GM12878 (cell line): ENCODE measurements at regions not wholly inside any gene's neighbourhood (a gene's known extent, or its start where the extent isn't known, plus 50 kb on each side); places are given as distances from the start of the nearest gene placed in this dataset.

Source experiments
- ATAC-seq: fragments of 200-7000 bp; cut with Tn5 transposase; 3 replicates; pipeline ENCODE4 v1.9.1; 2020; ENCODE audit warnings: mild to moderate bottlenecking, moderate library complexity
- BruUV-seq: library from RNA; stranded (reverse); fragments of 400-500 nt; replicated peaks from 2 replicates; lab custom pipeline; 2021; lab: Mats Ljungman, UMichigan
- CTCF ChIA-PET: fragments of 300-600 bp; sonication (Branson Sonifier 250); formaldehyde crosslinking; extraction: SDS; loops from one replicate; lab custom pipeline; 2021; ENCODE audit warnings: inconsistent platforms; lab: Yijun Ruan, JAX
- POLR2A ChIA-PET: fragments of 350-600 bp; formaldehyde crosslinking; extraction: SDS; loops from one replicate; lab custom pipeline; 2021; ENCODE audit warnings: inconsistent platforms; lab: Charles Lee
- RAD21 ChIA-PET: fragments of 300-600 bp; sonication (Branson Sonifier 250); formaldehyde crosslinking; loops from one replicate; lab custom pipeline; 2023; ENCODE audit warnings: antibody characterized with exemption; ENCODE audit not compliant: unreplicated experiment; lab: Charles Lee
- SMC1A ChIA-PET: fragments of 300-600 bp; sonication (Branson Sonifier 250); formaldehyde crosslinking; loops from one replicate; lab custom pipeline; 2023; ENCODE audit not compliant: unreplicated experiment, uncharacterized antibody; lab: Charles Lee
- DNase-seq: peaks from one replicate; pipeline ENCODE4 v3.0.0-alpha.2; 2011; ENCODE audit warnings: low read depth, low spot score
- FAIRE-seq: peaks from 3 replicates; lab custom pipeline; 2011; peaks lifted over from hg19 to GRCh38; lab: Jason Lieb, UNC
- H2AFZ ChIP-seq: 2 replicates; pipeline ENCODE4 v1.6.0; 2011; ENCODE audit warnings: low read depth, low read length, control low read depth; ENCODE audit not compliant: control insufficient read depth
- H3K27ac ChIP-seq: 2 replicates; pipeline ENCODE4 v1.5.1; 2011; ENCODE audit warnings: control low read depth; ENCODE audit not compliant: control insufficient read depth, insufficient read depth
- H3K27me3 ChIP-seq, 2 experiments: replicated peaks in 1 of 2; 2 replicates each; pipeline versions ENCODE4 v1.6.0 to v1.6.1; 2011; ENCODE audit warnings: low read length in 1 of 2; ENCODE audit not compliant: control insufficient read depth in 2 of 2, insufficient read depth in 2 of 2
- H3K36me3 ChIP-seq, 2 experiments: 2 replicates each; pipeline ENCODE4 v1.5.1; 2011; ENCODE audit warnings: low read length in 1 of 2; ENCODE audit not compliant: control insufficient read depth in 2 of 2, insufficient read depth in 2 of 2
- H3K4me1 ChIP-seq: 2 replicates; pipeline ENCODE4 v1.6.1; 2011; ENCODE audit warnings: mild to moderate bottlenecking, low read length, moderate library complexity, mixed read lengths; ENCODE audit not compliant: control insufficient read depth, insufficient read depth
- H3K4me2 ChIP-seq: 2 replicates; pipeline ENCODE4 v1.6.0; 2011; ENCODE audit warnings: control low read depth; ENCODE audit not compliant: control insufficient read depth, insufficient read depth
- H3K4me3 ChIP-seq: fragments of 200-600 bp; sonication (generic); 2 replicates; pipeline ENCODE4 v1.5.1; 2016
- H3K79me2 ChIP-seq: 2 replicates; pipeline ENCODE4 v1.6.0; 2011; ENCODE audit warnings: low read length; ENCODE audit not compliant: control insufficient read depth, insufficient read depth
- H3K9ac ChIP-seq: 2 replicates; pipeline ENCODE4 v1.8.0; 2011; ENCODE audit warnings: low read length, control low read depth, mixed read lengths; ENCODE audit not compliant: control insufficient read depth, insufficient read depth
- H3K9me3 ChIP-seq: replicated peaks from 3 replicates; pipeline ENCODE4 v1.5.1; 2011; ENCODE audit warnings: mild to moderate bottlenecking, low read length; ENCODE audit not compliant: control insufficient read depth, insufficient read depth
- H4K20me1 ChIP-seq: 2 replicates; pipeline ENCODE4 v1.6.0; 2011; ENCODE audit not compliant: control insufficient read depth, insufficient read depth
- ATF7 ChIP-seq: fragments of 450-650 bp; IDR thresholded peaks from 2 replicates; pipeline ENCODE4 v1.6.1; 2016; ENCODE audit warnings: low read depth, mild to moderate bottlenecking
- BRCA1 ChIP-seq: IDR thresholded peaks from 2 replicates; pipeline ENCODE4 v1.6.1; 2011; ENCODE audit warnings: low read depth, low read length, improper control_type of control experiment
- EED ChIP-seq: sonication (generic); IDR thresholded peaks from 2 replicates; pipeline ENCODE4 v1.6.1; 2016; ENCODE audit warnings: antibody characterized with exemption, low read depth
- ETV6 ChIP-seq, 2 experiments: fragments of 450-650 bp in 1 of 2; IDR thresholded peaks in 1 of 2; conservative IDR thresholded peaks in 1 of 2; 2 replicates each; pipeline ENCODE4 v1.6.1; 2014; ENCODE audit warnings: antibody characterized with exemption in 1 of 2, borderline replicate concordance in 1 of 2, low read depth in 1 of 2, mild to moderate bottlenecking in 1 of 2, moderate library complexity in 1 of 2
- FOXK2 ChIP-seq: fragments of 450-650 bp; IDR thresholded peaks from 2 replicates; pipeline ENCODE4 v1.6.1; 2017; ENCODE audit warnings: mild to moderate bottlenecking, moderate library complexity
- HCFC1 ChIP-seq: fragments of 150-350 bp; IDR thresholded peaks from 2 replicates; pipeline ENCODE4 v1.6.1; 2014; ENCODE audit warnings: low read length
- NFYA ChIP-seq: IDR thresholded peaks from 2 replicates; pipeline ENCODE4 v1.6.1; 2011; ENCODE audit warnings: low read depth, mild to moderate bottlenecking, low read length, improper control_type of control experiment, borderline replicate concordance
- NFYB ChIP-seq: IDR thresholded peaks from 2 replicates; pipeline ENCODE4 v1.6.1; 2011; ENCODE audit warnings: low read depth, mild to moderate bottlenecking, low read length, improper control_type of control experiment, moderate library complexity; ENCODE audit not compliant: insufficient read depth
- RAD51 ChIP-seq: fragments of 450-650 bp; IDR thresholded peaks from 2 replicates; pipeline ENCODE4 v1.6.1; 2016; ENCODE audit warnings: moderate library complexity, mild to moderate bottlenecking, inconsistent platforms
- SIX5 ChIP-seq: IDR thresholded peaks from 2 replicates; pipeline ENCODE4 v1.6.1; 2011; ENCODE audit warnings: mild to moderate bottlenecking, low read depth, low read length, moderate library complexity; ENCODE audit not compliant: severe bottlenecking
- SMAD1 ChIP-seq: fragments of 450-650 bp; IDR thresholded peaks from 2 replicates; pipeline ENCODE4 v1.6.1; 2018; ENCODE audit warnings: mild to moderate bottlenecking, low read depth; ENCODE audit not compliant: partially characterized antibody
- SPI1 ChIP-seq: IDR thresholded peaks from 2 replicates; pipeline ENCODE4 v1.6.1; 2011; ENCODE audit warnings: low read depth, mild to moderate bottlenecking, low read length, moderate library complexity, borderline replicate concordance; ENCODE audit not compliant: insufficient read depth
- TAF1 ChIP-seq: IDR thresholded peaks from 2 replicates; pipeline ENCODE4 v1.6.1; 2011; ENCODE audit warnings: mild to moderate bottlenecking, low read depth, low read length, borderline replicate concordance
- ZNF24 ChIP-seq: fragments of 450-650 bp; IDR thresholded peaks from 2 replicates; pipeline ENCODE4 v1.6.1; 2017; ENCODE audit warnings: antibody characterized with exemption, mild to moderate bottlenecking
- WGBS: methylation state at CpG from one replicate; pipeline ENCODE4 v1.1.6; 2016; ENCODE audit warnings: low lambda C conversion rate; ENCODE audit not compliant: insufficient replicate concordance, insufficient coverage; ENCODE audit errors: missing lambda C conversion rate; 5-methylcytosine and 5-hydroxymethylcytosine counted together
- in situ Hi-C: fragments of 300-500 bp; cut with MboI; formaldehyde crosslinking; loops from 9 replicates; pipeline ENCODE4 v1.14.3; 2018; ENCODE audit warnings: mixed read lengths
- intact Hi-C: fragments of 100-400 bp; cut with micrococcal nuclease; formaldehyde crosslinking; loops from one replicate; pipeline ENCODE4 v1.14.2; 2022; ENCODE audit not compliant: unreplicated experiment
- TF ChIP-seq, protein P1 (sequence below): fragments of 450-650 bp; IDR thresholded peaks from 2 replicates; pipeline ENCODE4 v1.6.1; 2018; ENCODE audit warnings: borderline replicate concordance, mild to moderate bottlenecking; ENCODE audit not compliant: partially characterized antibody
- TF ChIP-seq, protein P2 (sequence below): fragments of 450-650 bp; IDR thresholded peaks from 2 replicates; pipeline ENCODE4 v1.6.1; 2017; ENCODE audit warnings: antibody characterized with exemption, mild to moderate bottlenecking, moderate library complexity
- TF ChIP-seq, protein P3 (sequence below): IDR thresholded peaks from 2 replicates; pipeline ENCODE4 v1.6.1; 2012; ENCODE audit warnings: low read depth, low read length, improper control_type of control experiment
- TF ChIP-seq, protein P4 (sequence below): fragments of 450-650 bp; IDR thresholded peaks from 2 replicates; pipeline ENCODE4 v1.6.1; 2017; ENCODE audit warnings: mild to moderate bottlenecking, low read depth, inconsistent platforms; ENCODE audit not compliant: poor library complexity, severe bottlenecking

DNA sequence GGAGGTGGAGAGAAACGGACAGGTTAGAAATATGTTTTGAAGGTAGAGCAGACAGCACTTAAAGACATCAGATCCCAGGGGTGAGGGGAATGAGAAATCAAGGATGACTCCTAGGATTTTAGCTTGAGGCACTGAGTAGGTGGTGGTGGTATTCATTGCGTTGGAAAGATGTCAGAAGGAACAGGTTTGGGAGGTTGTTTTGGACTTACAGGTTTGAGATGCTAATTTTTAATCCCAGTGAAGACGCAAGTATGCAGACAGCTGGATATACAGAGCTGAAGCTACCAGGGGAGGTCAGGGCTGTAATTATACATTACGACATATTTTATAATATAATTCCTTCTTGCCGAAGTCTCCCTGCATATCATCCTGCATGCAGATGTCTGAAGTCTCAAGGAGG is 433.3 kb downstream of the XYLT1 start:
- no peak for DNase-seq
- H3K27me3 ChIP-seq: no peaks in the 10 kb centered on the region
- WGBS: 89% methylated on average over 5 of the region's 5 CpGs
- no peaks in the 10 kb centered on the region for H3K36me3 ChIP-seq
- BruUV-seq: no TSS peak
- POLR2A ChIA-PET: no interaction called here
- CTCF ChIA-PET: interaction anchor here (1.4 to 1.6 kb wide), 2 partner anchors 28 to 34 kb away, joined by 3 to 4 read pairs; no protein-coding TSS in a partner anchor
- in situ Hi-C loops (no loop called here), intact Hi-C loops (no loop called here)
- H3K9ac ChIP-seq: no peak overlapping the region
- no peaks in the 10 kb centered on the region for H4K20me1 ChIP-seq
- no peak overlapping the region for H2AFZ ChIP-seq
- H3K4me2 ChIP-seq: no peak overlapping the region
- SMC1A ChIA-PET: interaction anchor here (0.7 to 1.6 kb wide), 3 partner anchors 13 to 112 kb away, joined by 3 read pairs; no protein-coding TSS in a partner anchor
- H3K79me2 ChIP-seq: no peaks in the 10 kb centered on the region
- H3K9me3 ChIP-seq: no peaks in the 10 kb centered on the region; the same call in 1 of the 3 replicates
- no peak for FAIRE-seq
- no peak overlapping the region for H3K4me3 ChIP-seq
- ATAC-seq: no peak
- RAD21 ChIA-PET: no interaction called here
- no peak overlapping the region for H3K27ac ChIP-seq
- no peaks in the 10 kb centered on the region for H3K4me1 ChIP-seq
- TF ChIP-seq FOXK2 (no peak), SMAD1 (no peak), NFYB (no peak), TAF1 (no peak), BRCA1 (no peak), ZNF24 (no peak), NFYA (no peak), SPI1 (no peak), ATF7 (no peak), HCFC1 (no peak), SIX5 (no peak), ETV6 (conservative IDR thresholded peaks at IDR 0.05 in 1 of 2, IDR thresholded peaks at IDR 0.05 in 1 of 2; ENCODE audit: borderline replicate concordance in 1 of 2, low read depth in 1 of 2) (no peak), EED (no peak), RAD51 (no peak)
- TF ChIP-seq, protein P1, sequence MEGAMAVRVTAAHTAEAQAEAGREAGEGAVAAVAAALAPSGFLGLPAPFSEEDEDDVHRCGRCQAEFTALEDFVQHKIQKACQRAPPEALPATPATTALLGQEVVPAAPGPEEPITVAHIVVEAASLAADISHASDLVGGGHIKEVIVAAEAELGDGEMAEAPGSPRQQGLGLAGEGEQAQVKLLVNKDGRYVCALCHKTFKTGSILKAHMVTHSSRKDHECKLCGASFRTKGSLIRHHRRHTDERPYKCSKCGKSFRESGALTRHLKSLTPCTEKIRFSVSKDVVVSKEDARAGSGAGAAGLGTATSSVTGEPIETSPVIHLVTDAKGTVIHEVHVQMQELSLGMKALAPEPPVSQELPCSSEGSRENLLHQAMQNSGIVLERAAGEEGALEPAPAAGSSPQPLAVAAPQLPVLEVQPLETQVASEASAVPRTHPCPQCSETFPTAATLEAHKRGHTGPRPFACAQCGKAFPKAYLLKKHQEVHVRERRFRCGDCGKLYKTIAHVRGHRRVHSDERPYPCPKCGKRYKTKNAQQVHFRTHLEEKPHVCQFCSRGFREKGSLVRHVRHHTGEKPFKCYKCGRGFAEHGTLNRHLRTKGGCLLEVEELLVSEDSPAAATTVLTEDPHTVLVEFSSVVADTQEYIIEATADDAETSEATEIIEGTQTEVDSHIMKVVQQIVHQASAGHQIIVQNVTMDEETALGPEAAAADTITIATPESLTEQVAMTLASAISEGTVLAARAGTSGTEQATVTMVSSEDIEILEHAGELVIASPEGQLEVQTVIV: no peak
- TF ChIP-seq, protein P2, sequence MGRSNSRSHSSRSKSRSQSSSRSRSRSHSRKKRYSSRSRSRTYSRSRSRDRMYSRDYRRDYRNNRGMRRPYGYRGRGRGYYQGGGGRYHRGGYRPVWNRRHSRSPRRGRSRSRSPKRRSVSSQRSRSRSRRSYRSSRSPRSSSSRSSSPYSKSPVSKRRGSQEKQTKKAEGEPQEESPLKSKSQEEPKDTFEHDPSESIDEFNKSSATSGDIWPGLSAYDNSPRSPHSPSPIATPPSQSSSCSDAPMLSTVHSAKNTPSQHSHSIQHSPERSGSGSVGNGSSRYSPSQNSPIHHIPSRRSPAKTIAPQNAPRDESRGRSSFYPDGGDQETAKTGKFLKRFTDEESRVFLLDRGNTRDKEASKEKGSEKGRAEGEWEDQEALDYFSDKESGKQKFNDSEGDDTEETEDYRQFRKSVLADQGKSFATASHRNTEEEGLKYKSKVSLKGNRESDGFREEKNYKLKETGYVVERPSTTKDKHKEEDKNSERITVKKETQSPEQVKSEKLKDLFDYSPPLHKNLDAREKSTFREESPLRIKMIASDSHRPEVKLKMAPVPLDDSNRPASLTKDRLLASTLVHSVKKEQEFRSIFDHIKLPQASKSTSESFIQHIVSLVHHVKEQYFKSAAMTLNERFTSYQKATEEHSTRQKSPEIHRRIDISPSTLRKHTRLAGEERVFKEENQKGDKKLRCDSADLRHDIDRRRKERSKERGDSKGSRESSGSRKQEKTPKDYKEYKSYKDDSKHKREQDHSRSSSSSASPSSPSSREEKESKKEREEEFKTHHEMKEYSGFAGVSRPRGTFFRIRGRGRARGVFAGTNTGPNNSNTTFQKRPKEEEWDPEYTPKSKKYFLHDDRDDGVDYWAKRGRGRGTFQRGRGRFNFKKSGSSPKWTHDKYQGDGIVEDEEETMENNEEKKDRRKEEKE: no peak
- TF ChIP-seq, protein P3, sequence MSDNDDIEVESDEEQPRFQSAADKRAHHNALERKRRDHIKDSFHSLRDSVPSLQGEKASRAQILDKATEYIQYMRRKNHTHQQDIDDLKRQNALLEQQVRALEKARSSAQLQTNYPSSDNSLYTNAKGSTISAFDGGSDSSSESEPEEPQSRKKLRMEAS: no peak
- TF ChIP-seq, protein P4, sequence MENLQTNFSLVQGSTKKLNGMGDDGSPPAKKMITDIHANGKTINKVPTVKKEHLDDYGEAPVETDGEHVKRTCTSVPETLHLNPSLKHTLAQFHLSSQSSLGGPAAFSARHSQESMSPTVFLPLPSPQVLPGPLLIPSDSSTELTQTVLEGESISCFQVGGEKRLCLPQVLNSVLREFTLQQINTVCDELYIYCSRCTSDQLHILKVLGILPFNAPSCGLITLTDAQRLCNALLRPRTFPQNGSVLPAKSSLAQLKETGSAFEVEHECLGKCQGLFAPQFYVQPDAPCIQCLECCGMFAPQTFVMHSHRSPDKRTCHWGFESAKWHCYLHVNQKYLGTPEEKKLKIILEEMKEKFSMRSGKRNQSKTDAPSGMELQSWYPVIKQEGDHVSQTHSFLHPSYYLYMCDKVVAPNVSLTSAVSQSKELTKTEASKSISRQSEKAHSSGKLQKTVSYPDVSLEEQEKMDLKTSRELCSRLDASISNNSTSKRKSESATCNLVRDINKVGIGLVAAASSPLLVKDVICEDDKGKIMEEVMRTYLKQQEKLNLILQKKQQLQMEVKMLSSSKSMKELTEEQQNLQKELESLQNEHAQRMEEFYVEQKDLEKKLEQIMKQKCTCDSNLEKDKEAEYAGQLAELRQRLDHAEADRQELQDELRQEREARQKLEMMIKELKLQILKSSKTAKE: no peak
